ENCODE measurements at regions not wholly inside any gene's neighbourhood (a gene's known extent, or its start where the extent isn't known, plus 50 kb on each side); places are given as distances from the start of the nearest gene placed in this dataset.

GRCh38 chr1:163761898-163762297 is 440.1 kb downstream of the NUF2 start:
- DNase-seq, result no peak

- no peak for DNase-seq
Measured at GRCh38 chr1:163766257-163766918, 444.6 kb downstream of the NUF2 start.

GRCh38 chr1:163768576-163768975 is 446.8 kb downstream of the NUF2 start:
- DNase-seq, result no peak

GRCh38 chr1:163770265-163770664 is 448.5 kb downstream of the NUF2 start:
- no peak for DNase-seq

GRCh38 chr1:163771637-163772036 is 449.9 kb downstream of the NUF2 start:
- no peak for DNase-seq

GRCh38 chr1:163772246-163772645 is 450.5 kb downstream of the NUF2 start:
- DNase-seq, result no peak

- DNase-seq, result no peak
Measured at GRCh38 chr1:163773396-163773795, 451.6 kb downstream of the NUF2 start.

- DNase-seq, result no peak
Measured at GRCh38 chr1:163774401-163774945, 452.7 kb downstream of the NUF2 start.

- DNase-seq, result no peak
Measured at GRCh38 chr1:163774978-163775620, 453.3 kb downstream of the NUF2 start.

- no peak for DNase-seq
Measured at GRCh38 chr1:163777205-163777604, 455.5 kb downstream of the NUF2 start.

GRCh38 chr1:163781146-163781545 is 459.4 kb downstream of the NUF2 start:
- no peak for DNase-seq

- no peak for DNase-seq
Measured at GRCh38 chr1:163785868-163786405, 464.2 kb downstream of the NUF2 start.

GRCh38 chr1:163789911-163790310 is 468.2 kb downstream of the NUF2 start:
- no peak for DNase-seq

- no peak for DNase-seq
Measured at GRCh38 chr1:163794551-163794950, 472.8 kb downstream of the NUF2 start.

- DNase-seq, result no peak
Measured at GRCh38 chr1:163796394-163796821, 474.7 kb downstream of the NUF2 start.

- no peak for DNase-seq
Measured at GRCh38 chr1:163797816-163798215, 476.1 kb downstream of the NUF2 start.

GRCh38 chr1:163799190-163799805 is 477.5 kb downstream of the NUF2 start:
- no peak for DNase-seq

- DNase-seq, result no peak
Measured at GRCh38 chr1:163807331-163808049, 485.7 kb downstream of the NUF2 start.

GRCh38 chr1:163813251-163813650 is 491.5 kb downstream of the NUF2 start:
- no peak for DNase-seq

GRCh38 chr1:163820226-163820625 is 498.5 kb downstream of the NUF2 start:
- no peak for DNase-seq

- no peak for DNase-seq
Measured at GRCh38 chr1:163820766-163821165, 499.0 kb downstream of the NUF2 start.

- no peak for DNase-seq
Measured at GRCh38 chr1:163821679-163822078, 499.9 kb downstream of the NUF2 start.

GRCh38 chr1:163823017-163823416 is 501.3 kb downstream of the NUF2 start:
- no peak for DNase-seq
